ENCODE measurements at regions not wholly inside any gene's neighbourhood (a gene's known extent, or its start where the extent isn't known, plus 50 kb on each side); places are given as distances from the start of the nearest gene placed in this dataset.
A peak's percentile ranks its signal among the peaks of the same experiment; 100 is the strongest.

- peak; percentile 66 for DNase-seq
- Histone ChIP-seq H3K4me3 (ENCODE audit: low read depth, low read length) (no peak overlapping the region), H3K27me3 (ENCODE audit: insufficient read depth, low read depth, severe bottlenecking) (no peaks in the 10 kb centered on the region), H3K27ac (no peak overlapping the region; the same call in 1 of the 2 replicates), H3K36me3 (no peaks in the 10 kb centered on the region), H3K9me3 (ENCODE audit: severe bottlenecking) (peaks cover 9% of the 10 kb centered on the region)
- no peak for TF ChIP-seq CTCF (IDR thresholded peaks at IDR 0.05; ENCODE audit: low read depth, low read length)
These were observed 457.7 kb upstream of the CHD1 start for GRCh38 chr5:99386406-99387077.

- Histone ChIP-seq H3K9me3 (ENCODE audit: severe bottlenecking) (peaks cover 9% of the 10 kb centered on the region), H3K27me3 (ENCODE audit: insufficient read depth, low read depth, severe bottlenecking) (no peaks in the 10 kb centered on the region), H3K27ac (peak overlapping the region; percentile 40), H3K36me3 (no peaks in the 10 kb centered on the region), H3K4me3 (ENCODE audit: low read depth, low read length) (peak overlapping the region; percentile 23; the same call in 1 of the 2 replicates)
- TF ChIP-seq CTCF (IDR thresholded peaks at IDR 0.05; ENCODE audit: low read depth, low read length), result no peak
- DNase-seq, result peak; percentile 61
These were observed 450.4 kb upstream of the CHD1 start for GRCh38 chr5:99379187-99379586.

- Histone ChIP-seq H3K36me3 (no peaks in the 10 kb centered on the region), H3K9me3 (ENCODE audit: severe bottlenecking) (peaks cover 7% of the 10 kb centered on the region), H3K4me3 (ENCODE audit: low read depth, low read length) (no peak overlapping the region), H3K27ac (no peak overlapping the region), H3K27me3 (ENCODE audit: insufficient read depth, low read depth, severe bottlenecking) (no peaks in the 10 kb centered on the region)
- no peak for TF ChIP-seq CTCF (IDR thresholded peaks at IDR 0.05; ENCODE audit: low read depth, low read length)
- DNase-seq, result no peak
These were observed 449.6 kb upstream of the CHD1 start for GRCh38 chr5:99378443-99378842.

- H3K36me3 ChIP-seq, result no peaks in the 10 kb centered on the region
- DNase-seq, result no peak
- no peak for TF ChIP-seq CTCF (IDR thresholded peaks at IDR 0.05; ENCODE audit: low read depth, low read length)
- H3K9me3 ChIP-seq (ENCODE audit: severe bottlenecking), result no peaks in the 10 kb centered on the region
- H3K27ac ChIP-seq, result no peak overlapping the region
- no peak overlapping the region for H3K4me3 ChIP-seq (ENCODE audit: low read depth, low read length)
- H3K27me3 ChIP-seq (ENCODE audit: insufficient read depth, low read depth, severe bottlenecking), result no peaks in the 10 kb centered on the region
These were observed 441.2 kb upstream of the CHD1 start for GRCh38 chr5:99369797-99370593.

GRCh38 chr5:99368726-99369125 is 439.9 kb upstream of the CHD1 start:
- H3K4me3 ChIP-seq (ENCODE audit: low read depth, low read length), result no peak overlapping the region
- TF ChIP-seq CTCF (IDR thresholded peaks at IDR 0.05; ENCODE audit: low read depth, low read length), result no peak
- no peaks in the 10 kb centered on the region for H3K27me3 ChIP-seq (ENCODE audit: insufficient read depth, low read depth, severe bottlenecking)
- DNase-seq, result no peak
- H3K27ac ChIP-seq, result no peak overlapping the region
- no peaks in the 10 kb centered on the region for H3K36me3 ChIP-seq
- H3K9me3 ChIP-seq (ENCODE audit: severe bottlenecking), result no peaks in the 10 kb centered on the region

Data from WERI-Rb-1 (cell line).